Adrenal gland (tissue), 9 donors: ENCODE measurements at regions not wholly inside any gene's neighbourhood (a gene's known extent, or its start where the extent isn't known, plus 50 kb on each side); places are given as distances from the start of the nearest gene placed in this dataset.
"Not testable (repeated sequence)": the region's sequence is repeated elsewhere in the genome, so short reads cannot be mapped to it uniquely, and the experiment has no call there.

Source experiments
- DNase-seq, 7 donors: peaks; one replicate each; pipeline ENCODE4 v3.0.0-alpha.2; 2019 to 2020
- H3K27ac ChIP-seq, 5 donors: fragments of 200-600 bp; sonication (generic) in 4 of 5; 1 replicate in 3 of 5; 2 replicates in 2 of 5; pipeline versions ENCODE4 v1.5.1 to v1.8.0; 2016 to 2020; ENCODE audit warnings: mild to moderate bottlenecking in 1 of 5
- H3K27me3 ChIP-seq: fragments of 200-600 bp; 2 replicates; pipeline ENCODE4 v1.8.0; 2021
- H3K36me3 ChIP-seq, 2 donors: fragments of 200-600 bp; replicated peaks in 1 of 2; 1 replicate in 1 of 2; 2 replicates in 1 of 2; pipeline versions ENCODE4 v1.5.1 to v1.8.0; 2018 to 2022
- H3K4me1 ChIP-seq, 2 donors: fragments of 200-600 bp; replicated peaks in 1 of 2; 1 replicate in 1 of 2; 2 replicates in 1 of 2; pipeline versions ENCODE4 v1.5.1 to v1.8.0; 2018 to 2021
- H3K4me3 ChIP-seq, 4 donors: fragments of 200-600 bp; sonication (generic) in 3 of 4; one replicate each; pipeline ENCODE4 v1.5.1; 2016 to 2018
- H3K9me3 ChIP-seq, 3 donors: fragments of 200-600 bp; sonication (generic) in 1 of 3; replicated peaks in 1 of 3; 1 replicate in 2 of 3; 2 replicates in 1 of 3; pipeline versions ENCODE4 v1.5.1 to v1.8.0; 2016 to 2021
- POLR2A ChIP-seq, 2 donors: fragments of 450-650 bp; IDR thresholded peaks; one replicate each; pipeline ENCODE4 v1.6.1; 2017; ENCODE audit warnings: antibody characterized with exemption in 2 of 2, mild to moderate bottlenecking in 2 of 2, moderate library complexity in 1 of 2
- WGBS, 4 donors: extraction: QIAGEN DNeasy Blood & Tissue Kit in 2 of 4; methylation state at CpG; one replicate each; pipeline versions ENCODE4 v1.1.5 to v1.1.7; 2013 to 2017; 5-methylcytosine and 5-hydroxymethylcytosine counted together
- intact Hi-C, 2 donors: fragments of 100-400 bp; cut with DNase I; formaldehyde crosslinking; loops; one replicate each; pipeline versions ENCODE4 v1.14.1 to v1.15.0; 2022 to 2023
- TF ChIP-seq, protein P1 (sequence below), 6 experiments: fragments of 450-650 bp in 4 of 6; fragments of 200-600 bp in 2 of 6; sonication (generic) in 1 of 6; IDR thresholded peaks; 1 replicate in 5 of 6; 2 replicates in 1 of 6; pipeline versions ENCODE4 v1.5.1 to v1.8.0; 2016 to 2021; ENCODE audit warnings: antibody characterized with exemption in 6 of 6, mild to moderate bottlenecking in 2 of 6, moderate library complexity in 1 of 6
- donor health status: healthy with polysubstance abuse.
- donor health status: Bipolar disorder and iron deficiency.
- donor health status: DM: yes; HTN: yes; CAD: no.
- donor health status: DM: no; HTN: no; CAD: no.
- donor health status: DM: no; HTN: no; CAD: no.

DNA sequence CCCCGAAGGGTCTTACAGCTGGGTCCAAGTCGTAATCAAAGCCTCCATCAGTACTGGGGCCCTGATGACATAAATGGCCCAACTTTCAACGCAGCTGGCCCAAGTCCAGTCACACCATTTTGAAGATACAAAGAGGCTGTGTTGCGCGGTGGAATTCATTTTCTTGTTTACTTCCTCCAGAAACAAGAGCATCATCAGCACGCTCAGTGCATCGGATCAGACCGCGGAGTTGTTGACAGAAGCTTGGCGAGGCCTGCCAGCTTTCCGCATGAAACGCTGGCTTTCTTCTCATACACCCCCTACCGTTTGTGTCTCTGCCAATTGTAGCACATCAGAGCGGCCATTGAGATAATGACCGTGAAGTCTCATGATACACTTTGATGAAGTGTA, 101.7 kb upstream of the SPATA31D4 start:
- peaks cover 0 to 14% of the 10 kb centered on the region in 2 donors for H3K4me1 ChIP-seq
- H3K9me3 ChIP-seq: no peaks in the 10 kb centered on the region
- no peaks in the 10 kb centered on the region for H3K36me3 ChIP-seq
- intact Hi-C loops: no loop called here
- H3K4me3 ChIP-seq: no peak overlapping the region
- DNase-seq: peak in 1 of 7 donors; percentile 59
- H3K27ac ChIP-seq: no peak overlapping the region
- TF ChIP-seq, protein P1, sequence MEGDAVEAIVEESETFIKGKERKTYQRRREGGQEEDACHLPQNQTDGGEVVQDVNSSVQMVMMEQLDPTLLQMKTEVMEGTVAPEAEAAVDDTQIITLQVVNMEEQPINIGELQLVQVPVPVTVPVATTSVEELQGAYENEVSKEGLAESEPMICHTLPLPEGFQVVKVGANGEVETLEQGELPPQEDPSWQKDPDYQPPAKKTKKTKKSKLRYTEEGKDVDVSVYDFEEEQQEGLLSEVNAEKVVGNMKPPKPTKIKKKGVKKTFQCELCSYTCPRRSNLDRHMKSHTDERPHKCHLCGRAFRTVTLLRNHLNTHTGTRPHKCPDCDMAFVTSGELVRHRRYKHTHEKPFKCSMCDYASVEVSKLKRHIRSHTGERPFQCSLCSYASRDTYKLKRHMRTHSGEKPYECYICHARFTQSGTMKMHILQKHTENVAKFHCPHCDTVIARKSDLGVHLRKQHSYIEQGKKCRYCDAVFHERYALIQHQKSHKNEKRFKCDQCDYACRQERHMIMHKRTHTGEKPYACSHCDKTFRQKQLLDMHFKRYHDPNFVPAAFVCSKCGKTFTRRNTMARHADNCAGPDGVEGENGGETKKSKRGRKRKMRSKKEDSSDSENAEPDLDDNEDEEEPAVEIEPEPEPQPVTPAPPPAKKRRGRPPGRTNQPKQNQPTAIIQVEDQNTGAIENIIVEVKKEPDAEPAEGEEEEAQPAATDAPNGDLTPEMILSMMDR (IDR thresholded peaks at IDR 0.05): no peak
- TF ChIP-seq POLR2A (IDR thresholded peaks at IDR 0.05): no peak
- 86 to 92% (median 89%) methylated on average over 15 of the region's 15 CpGs for WGBS, 4 donors
- no peaks in the 10 kb centered on the region for H3K27me3 ChIP-seq

GRCh38 chr9:81827616-81828296, 100.5 kb upstream of the SPATA31D4 start:
- no peaks in the 10 kb centered on the region for H3K27me3 ChIP-seq
- no peak overlapping the region for H3K4me3 ChIP-seq
- intact Hi-C loops: no loop called here
- TF ChIP-seq, protein P1 (IDR thresholded peaks at IDR 0.05): no peak
- no peak for TF ChIP-seq POLR2A (IDR thresholded peaks at IDR 0.05)
- no peak overlapping the region for H3K27ac ChIP-seq
- 82 to 89% (median 87%) methylated on average over 5 of the region's 5 CpGs for WGBS, 4 donors
- H3K36me3 ChIP-seq: no peaks in the 10 kb centered on the region
- H3K4me1 ChIP-seq: peaks cover 0 to 15% of the 10 kb centered on the region in 2 donors
- no peaks in the 10 kb centered on the region for H3K9me3 ChIP-seq
- DNase-seq: no peak

- no peak overlapping the region for H3K4me3 ChIP-seq
- DNase-seq: peak in 5 of 7 donors; percentile 36 to 63 (median 44)
- no peaks in the 10 kb centered on the region for H3K27me3 ChIP-seq
- no peaks in the 10 kb centered on the region for H3K36me3 ChIP-seq
- H3K9me3 ChIP-seq: no peaks in the 10 kb centered on the region
- H3K27ac ChIP-seq: peak overlapping the region in 2 of 5 donors; percentile 56 to 70
- no peak for TF ChIP-seq POLR2A (IDR thresholded peaks at IDR 0.05)
- TF ChIP-seq, protein P1 (IDR thresholded peaks at IDR 0.05): no peak
- peaks cover 0 to 18% of the 10 kb centered on the region in 2 donors for H3K4me1 ChIP-seq
- intact Hi-C loops: no loop called here
- WGBS, 4 donors: 23 to 41% (median 34%) methylated on average over 5 of the region's 5 CpGs
These were observed 98.9 kb upstream of the SPATA31D4 start for GRCh38 chr9:81829195-81829882.

DNA sequence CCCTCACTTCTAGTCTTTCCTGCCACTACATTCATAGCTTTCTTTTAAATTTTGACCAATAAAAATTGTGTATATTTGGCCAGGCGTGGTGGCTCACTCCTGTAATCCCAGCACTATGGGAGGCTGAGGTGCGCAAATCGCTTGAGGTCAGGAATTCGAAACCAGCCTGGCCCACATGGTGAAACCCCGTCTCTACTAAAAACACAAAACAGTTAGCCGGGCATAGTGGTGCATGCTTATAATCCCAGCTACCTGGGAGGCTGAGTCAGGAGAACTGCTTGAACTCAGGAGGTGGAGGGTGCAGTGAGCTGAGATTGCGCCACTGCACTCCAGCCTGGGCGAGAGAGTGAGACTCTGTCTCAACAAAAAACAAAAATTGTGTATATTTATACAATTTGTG, 97.8 kb upstream of the SPATA31D4 start:
- H3K27me3 ChIP-seq, DNase-seq, H3K9me3 ChIP-seq, H3K36me3 ChIP-seq, intact Hi-C loops, H3K4me3 ChIP-seq: not testable (repeated sequence)
- WGBS, 4 donors: 96 to 99% (median 98%) methylated on average over 8 of the region's 8 CpGs
- peaks cover 0 to 18% of the 10 kb centered on the region in 2 donors for H3K4me1 ChIP-seq
- H3K27ac ChIP-seq: peak overlapping the region in 1 of 5 donors; percentile 6
